HG03175 (cell line): ENCODE measurements at regions not wholly inside any gene's neighbourhood (a gene's known extent, or its start where the extent isn't known, plus 50 kb on each side); places are given as distances from the start of the nearest gene placed in this dataset.
"Not testable (repeated sequence)": the region's sequence is repeated elsewhere in the genome, so short reads cannot be mapped to it uniquely, and the experiment has no call there.

Experiments used
- ATAC-seq: cut with Tn5 transposase; IDR thresholded peaks from one replicate; pipeline ENCODE4 v1.9.1; 2021; ENCODE audit warnings: mild to moderate bottlenecking, moderate library complexity; ENCODE audit not compliant: unreplicated experiment

GRCh38 chr11:112613051-112613972 lies 347.9 kb upstream of the NCAM1 start:
- no peak for ATAC-seq

GRCh38 chr11:112614605-112615004 lies 346.6 kb upstream of the NCAM1 start:
- no peak for ATAC-seq

GRCh38 chr11:112615238-112615637 lies 346.0 kb upstream of the NCAM1 start:
- ATAC-seq, result no peak

- ATAC-seq, result no peak
These were observed 345.3 kb upstream of the NCAM1 start for GRCh38 chr11:112615891-112616290.

GRCh38 chr11:112616327-112617097 lies 344.7 kb upstream of the NCAM1 start:
- no peak for ATAC-seq

GRCh38 chr11:112617098-112617425 lies 344.2 kb upstream of the NCAM1 start:
- no peak for ATAC-seq

- no peak for ATAC-seq
These were observed 343.0 kb upstream of the NCAM1 start for GRCh38 chr11:112617977-112618826.

GRCh38 chr11:112619106-112619505 lies 342.1 kb upstream of the NCAM1 start:
- ATAC-seq, result no peak

GRCh38 chr11:112620621-112621394 lies 340.4 kb upstream of the NCAM1 start:
- peak; percentile 40 for ATAC-seq

- ATAC-seq, result no peak
These were observed 338.2 kb upstream of the NCAM1 start for GRCh38 chr11:112623057-112623456.

- ATAC-seq, result no peak
These were observed 336.8 kb upstream of the NCAM1 start for GRCh38 chr11:112624431-112624830.

GRCh38 chr11:112624971-112625370 lies 336.2 kb upstream of the NCAM1 start:
- ATAC-seq, result not testable (repeated sequence)

- ATAC-seq, result no peak
These were observed 335.4 kb upstream of the NCAM1 start for GRCh38 chr11:112625814-112626213.

GRCh38 chr11:112626731-112627130 lies 334.5 kb upstream of the NCAM1 start:
- ATAC-seq, result no peak

GRCh38 chr11:112627588-112628045 lies 333.6 kb upstream of the NCAM1 start:
- peak; percentile 61 for ATAC-seq

- no peak for ATAC-seq
These were observed 332.5 kb upstream of the NCAM1 start for GRCh38 chr11:112628676-112629075.

- no peak for ATAC-seq
These were observed 330.7 kb upstream of the NCAM1 start for GRCh38 chr11:112630496-112630895.

- ATAC-seq, result peak; percentile 44
These were observed 329.9 kb upstream of the NCAM1 start for GRCh38 chr11:112631333-112631732.

- ATAC-seq, result no peak
These were observed 328.2 kb upstream of the NCAM1 start for GRCh38 chr11:112632866-112633505.

- ATAC-seq, result no peak
These were observed 326.7 kb upstream of the NCAM1 start for GRCh38 chr11:112634551-112634950.
